ENCODE measurements at regions not wholly inside any gene's neighbourhood (a gene's known extent, or its start where the extent isn't known, plus 50 kb on each side); places are given as distances from the start of the nearest gene placed in this dataset.

- TF ChIP-seq ZFX (IDR thresholded peaks at IDR 0.05) (no peak), CTCF (conservative IDR thresholded peaks at IDR 0.05) (no peak)
- no peak overlapping the region for H3K27ac ChIP-seq
Measured at GRCh38 chr7:41754046-41754445, 51.2 kb upstream of the INHBA start.

Measured in C4-2B (cell line).